ENCODE measurements at regions not wholly inside any gene's neighbourhood (a gene's known extent, or its start where the extent isn't known, plus 50 kb on each side); places are given as distances from the start of the nearest gene placed in this dataset.
A peak's percentile ranks its signal among the peaks of the same experiment; 100 is the strongest.

DNA sequence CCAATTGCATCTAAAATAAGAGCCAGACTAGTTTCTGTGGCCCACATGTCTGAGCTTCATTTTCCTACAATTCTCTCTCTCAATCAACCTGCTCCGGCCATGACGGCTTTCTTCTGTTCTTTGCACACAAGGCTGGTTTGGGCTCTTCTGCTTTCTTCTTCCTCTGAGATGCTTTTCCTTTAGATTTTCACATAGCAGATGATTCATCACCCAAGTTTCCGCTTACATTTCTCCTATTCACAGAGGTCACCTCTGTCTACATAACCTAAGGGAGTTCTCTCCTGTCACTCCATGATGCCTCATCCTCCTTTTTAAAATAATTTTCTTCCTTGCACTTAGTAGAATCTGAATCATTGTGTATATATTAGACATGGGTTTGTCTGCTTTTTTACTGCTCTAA lies 334.6 kb upstream of the TUSC1 start:
- TF ChIP-seq ZFP3 (CRISPR knock-in tag; IDR thresholded peaks at IDR 0.05) (no peak), TOX (CRISPR knock-in tag; IDR thresholded peaks at IDR 0.05; ENCODE audit: borderline replicate concordance) (no peak), BACH2 (CRISPR knock-in tag; IDR thresholded peaks at IDR 0.05; ENCODE audit: borderline replicate concordance) (no peak), RARB (CRISPR knock-in tag; IDR thresholded peaks at IDR 0.05) (no peak), ZNF70 (CRISPR knock-in tag; IDR thresholded peaks at IDR 0.05) (no peak), ZNF565 (CRISPR knock-in tag; conservative IDR thresholded peaks at IDR 0.05; ENCODE audit: low read depth) (no peak)
- ATAC-seq = peak; percentile 71

GRCh38 chr9:25994605-25995004 lies 316.4 kb upstream of the TUSC1 start:
- ATAC-seq = no peak
- TF ChIP-seq ZNF70 (CRISPR knock-in tag; IDR thresholded peaks at IDR 0.05) (no peak), TCF4 (CRISPR knock-in tag; IDR thresholded peaks at IDR 0.05; ENCODE audit: borderline replicate concordance) (no peak), ESRRG (CRISPR knock-in tag; IDR thresholded peaks at IDR 0.05) (no peak), CSDC2 (CRISPR knock-in tag; IDR thresholded peaks at IDR 0.05) (no peak), ZFP30 (CRISPR knock-in tag; IDR thresholded peaks at IDR 0.05) (no peak), TOX (CRISPR knock-in tag; IDR thresholded peaks at IDR 0.05; ENCODE audit: borderline replicate concordance) (no peak), SNAI2 (CRISPR knock-in tag; IDR thresholded peaks at IDR 0.05) (no peak), OSR1 (CRISPR knock-in tag; IDR thresholded peaks at IDR 0.05) (no peak), ARNTL (CRISPR knock-in tag; IDR thresholded peaks at IDR 0.05; ENCODE audit: borderline replicate concordance, low read depth) (no peak), RARB (CRISPR knock-in tag; IDR thresholded peaks at IDR 0.05) (no peak)

- TF ChIP-seq GLIS3 (CRISPR knock-in tag; IDR thresholded peaks at IDR 0.05) (no peak), ZNF8 (CRISPR knock-in tag; IDR thresholded peaks at IDR 0.05) (no peak), CSRNP3 (CRISPR knock-in tag; IDR thresholded peaks at IDR 0.05) (no peak), TOX (CRISPR knock-in tag; IDR thresholded peaks at IDR 0.05; ENCODE audit: borderline replicate concordance) (no peak), ZFP3 (CRISPR knock-in tag; IDR thresholded peaks at IDR 0.05) (no peak), TCF4 (CRISPR knock-in tag; IDR thresholded peaks at IDR 0.05; ENCODE audit: borderline replicate concordance) (no peak), ZFP30 (CRISPR knock-in tag; IDR thresholded peaks at IDR 0.05) (no peak), ISL1 (CRISPR knock-in tag; IDR thresholded peaks at IDR 0.05) (no peak), ESRRG (CRISPR knock-in tag; IDR thresholded peaks at IDR 0.05) (no peak), ZNF565 (CRISPR knock-in tag; conservative IDR thresholded peaks at IDR 0.05; ENCODE audit: low read depth) (no peak), PPARA (CRISPR knock-in tag; IDR thresholded peaks at IDR 0.05; ENCODE audit: borderline replicate concordance) (no peak), OSR1 (CRISPR knock-in tag; IDR thresholded peaks at IDR 0.05) (no peak)
- TF ChIP-seq, protein P1, sequence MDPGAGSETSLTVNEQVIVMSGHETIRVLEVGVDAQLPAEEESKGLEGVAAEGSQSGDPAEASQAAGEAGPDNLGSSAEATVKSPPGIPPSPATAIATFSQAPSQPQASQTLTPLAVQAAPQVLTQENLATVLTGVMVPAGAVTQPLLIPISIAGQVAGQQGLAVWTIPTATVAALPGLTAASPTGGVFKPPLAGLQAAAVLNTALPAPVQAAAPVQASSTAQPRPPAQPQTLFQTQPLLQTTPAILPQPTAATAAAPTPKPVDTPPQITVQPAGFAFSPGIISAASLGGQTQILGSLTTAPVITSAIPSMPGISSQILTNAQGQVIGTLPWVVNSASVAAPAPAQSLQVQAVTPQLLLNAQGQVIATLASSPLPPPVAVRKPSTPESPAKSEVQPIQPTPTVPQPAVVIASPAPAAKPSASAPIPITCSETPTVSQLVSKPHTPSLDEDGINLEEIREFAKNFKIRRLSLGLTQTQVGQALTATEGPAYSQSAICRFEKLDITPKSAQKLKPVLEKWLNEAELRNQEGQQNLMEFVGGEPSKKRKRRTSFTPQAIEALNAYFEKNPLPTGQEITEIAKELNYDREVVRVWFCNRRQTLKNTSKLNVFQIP (CRISPR knock-in tag; IDR thresholded peaks at IDR 0.05; ENCODE audit: borderline replicate concordance, low read depth) = no peak
- TF ChIP-seq, protein P2, sequence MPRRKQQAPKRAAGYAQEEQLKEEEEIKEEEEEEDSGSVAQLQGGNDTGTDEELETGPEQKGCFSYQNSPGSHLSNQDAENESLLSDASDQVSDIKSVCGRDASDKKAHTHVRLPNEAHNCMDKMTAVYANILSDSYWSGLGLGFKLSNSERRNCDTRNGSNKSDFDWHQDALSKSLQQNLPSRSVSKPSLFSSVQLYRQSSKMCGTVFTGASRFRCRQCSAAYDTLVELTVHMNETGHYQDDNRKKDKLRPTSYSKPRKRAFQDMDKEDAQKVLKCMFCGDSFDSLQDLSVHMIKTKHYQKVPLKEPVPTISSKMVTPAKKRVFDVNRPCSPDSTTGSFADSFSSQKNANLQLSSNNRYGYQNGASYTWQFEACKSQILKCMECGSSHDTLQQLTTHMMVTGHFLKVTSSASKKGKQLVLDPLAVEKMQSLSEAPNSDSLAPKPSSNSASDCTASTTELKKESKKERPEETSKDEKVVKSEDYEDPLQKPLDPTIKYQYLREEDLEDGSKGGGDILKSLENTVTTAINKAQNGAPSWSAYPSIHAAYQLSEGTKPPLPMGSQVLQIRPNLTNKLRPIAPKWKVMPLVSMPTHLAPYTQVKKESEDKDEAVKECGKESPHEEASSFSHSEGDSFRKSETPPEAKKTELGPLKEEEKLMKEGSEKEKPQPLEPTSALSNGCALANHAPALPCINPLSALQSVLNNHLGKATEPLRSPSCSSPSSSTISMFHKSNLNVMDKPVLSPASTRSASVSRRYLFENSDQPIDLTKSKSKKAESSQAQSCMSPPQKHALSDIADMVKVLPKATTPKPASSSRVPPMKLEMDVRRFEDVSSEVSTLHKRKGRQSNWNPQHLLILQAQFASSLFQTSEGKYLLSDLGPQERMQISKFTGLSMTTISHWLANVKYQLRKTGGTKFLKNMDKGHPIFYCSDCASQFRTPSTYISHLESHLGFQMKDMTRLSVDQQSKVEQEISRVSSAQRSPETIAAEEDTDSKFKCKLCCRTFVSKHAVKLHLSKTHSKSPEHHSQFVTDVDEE (CRISPR knock-in tag; IDR thresholded peaks at IDR 0.05) = no peak
- ATAC-seq = no peak
Observed at GRCh38 chr9:25990376-25990775, 312.1 kb upstream of the TUSC1 start.

GRCh38 chr9:25975667-25976066 lies 297.4 kb upstream of the TUSC1 start:
- no peak for ATAC-seq
- no peak for TF ChIP-seq CREB5 (CRISPR knock-in tag; IDR thresholded peaks at IDR 0.05; ENCODE audit: low read depth)
- TF ChIP-seq TOX (CRISPR knock-in tag; IDR thresholded peaks at IDR 0.05; ENCODE audit: borderline replicate concordance) = no peak
- no peak for TF ChIP-seq ARNTL (CRISPR knock-in tag; IDR thresholded peaks at IDR 0.05; ENCODE audit: borderline replicate concordance, low read depth)
- TF ChIP-seq ESRRG (CRISPR knock-in tag; IDR thresholded peaks at IDR 0.05) = no peak
- no peak for TF ChIP-seq GLIS3 (CRISPR knock-in tag; IDR thresholded peaks at IDR 0.05)
- TF ChIP-seq PATZ1 (CRISPR knock-in tag; IDR thresholded peaks at IDR 0.05; ENCODE audit: borderline replicate concordance) = no peak
- no peak for TF ChIP-seq ZFP30 (CRISPR knock-in tag; IDR thresholded peaks at IDR 0.05)
- no peak for TF ChIP-seq BACH2 (CRISPR knock-in tag; IDR thresholded peaks at IDR 0.05; ENCODE audit: borderline replicate concordance)
- TF ChIP-seq TCF4 (CRISPR knock-in tag; IDR thresholded peaks at IDR 0.05; ENCODE audit: borderline replicate concordance) = no peak
- TF ChIP-seq RARB (CRISPR knock-in tag; IDR thresholded peaks at IDR 0.05) = no peak
- no peak for TF ChIP-seq ZNF8 (CRISPR knock-in tag; IDR thresholded peaks at IDR 0.05)
- no peak for TF ChIP-seq ZNF70 (CRISPR knock-in tag; IDR thresholded peaks at IDR 0.05)
- TF ChIP-seq PPARA (CRISPR knock-in tag; IDR thresholded peaks at IDR 0.05; ENCODE audit: borderline replicate concordance) = no peak
- TF ChIP-seq, protein P2 (CRISPR knock-in tag; IDR thresholded peaks at IDR 0.05) = no peak
- no peak for TF ChIP-seq ZC3H10 (CRISPR knock-in tag; IDR thresholded peaks at IDR 0.05)
- no peak for TF ChIP-seq ZFP3 (CRISPR knock-in tag; IDR thresholded peaks at IDR 0.05)

Data from SK-N-SH treated with all-trans-retinoic acid at 6 μM for 48 hours (cell line).